Osteoblast (primary cell): ENCODE measurements at regions not wholly inside any gene's neighbourhood (a gene's known extent, or its start where the extent isn't known, plus 50 kb on each side); places are given as distances from the start of the nearest gene placed in this dataset.
A peak's percentile ranks its signal among the peaks of the same experiment; 100 is the strongest.

Experiments
- DNase-seq: peaks from one replicate; pipeline ENCODE4 v3.0.0; 2011; ENCODE audit warnings: low spot score, mixed read lengths; ENCODE audit not compliant: insufficient read length; ENCODE audit errors: missing footprints
- H2AFZ ChIP-seq: 2 replicates; pipeline ENCODE4 v1.6.0; 2011; ENCODE audit warnings: mild to moderate bottlenecking, low read length
- H3K27ac ChIP-seq: 2 replicates; pipeline ENCODE4 v1.5.1; 2011; ENCODE audit warnings: mild to moderate bottlenecking, low read depth, low read length, moderate library complexity
- H3K27me3 ChIP-seq: 2 replicates; pipeline ENCODE4 v1.6.0; 2012; ENCODE audit warnings: mild to moderate bottlenecking, control low read depth, inconsistent platforms, low read length, moderate library complexity; ENCODE audit not compliant: insufficient read depth
- H3K36me3 ChIP-seq: 2 replicates; pipeline ENCODE4 v1.5.1; 2011; ENCODE audit warnings: mild to moderate bottlenecking, low read length, control low read depth, moderate library complexity; ENCODE audit not compliant: insufficient read depth
- H3K4me1 ChIP-seq: 2 replicates; pipeline ENCODE4 v1.5.1; 2011; ENCODE audit warnings: mild to moderate bottlenecking, low read length, control low read depth, moderate library complexity; ENCODE audit not compliant: insufficient read depth
- H3K4me2 ChIP-seq: 2 replicates; pipeline ENCODE4 v1.6.0; 2011; ENCODE audit warnings: mild to moderate bottlenecking, low read length; ENCODE audit not compliant: insufficient read depth
- H3K4me3 ChIP-seq: fragments of 200-600 bp; sonication (generic); 3 replicates; pipeline ENCODE4 v1.5.1; 2012; ENCODE audit warnings: mild to moderate bottlenecking, low read length, inconsistent platforms; ENCODE audit not compliant: insufficient read depth
- H3K79me2 ChIP-seq: 2 replicates; pipeline ENCODE4 v1.6.0; 2012; ENCODE audit warnings: mild to moderate bottlenecking, low read length, control low read depth, inconsistent platforms; ENCODE audit not compliant: insufficient read depth
- H3K9me3 ChIP-seq: 2 replicates; pipeline ENCODE4 v1.5.1; 2011; ENCODE audit warnings: low read depth, low read length, control low read depth
- H4K20me1 ChIP-seq: 2 replicates; pipeline ENCODE4 v1.6.0; 2012; ENCODE audit warnings: mild to moderate bottlenecking, low read length, control low read depth; ENCODE audit not compliant: insufficient read depth
- TF ChIP-seq, protein P1 (sequence below): IDR thresholded peaks from 2 replicates; pipeline ENCODE4 v1.5.1; 2011; ENCODE audit warnings: mild to moderate bottlenecking, low read depth, low read length, moderate library complexity; ENCODE audit errors: extremely low read depth

DNA sequence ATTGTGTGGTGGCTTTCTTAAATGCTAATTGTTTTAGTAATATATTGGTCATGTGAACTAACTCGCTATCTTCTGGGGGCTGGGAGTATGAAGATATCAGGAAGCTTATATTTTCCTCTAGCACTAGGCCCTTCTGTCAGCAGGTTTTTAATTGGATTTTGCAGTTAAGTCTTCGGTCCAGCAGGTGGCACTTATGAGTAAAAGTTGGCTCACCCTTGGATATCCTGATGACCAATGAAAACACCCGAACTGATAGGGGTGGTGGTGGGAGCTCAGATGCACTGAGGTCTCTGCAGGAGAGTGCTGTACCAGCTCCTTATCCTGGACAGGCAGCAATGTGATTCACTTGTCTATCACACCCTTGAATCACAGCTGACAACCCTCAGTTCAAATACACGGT is 1365.8 kb upstream of the DIAPH2 start:
- Histone ChIP-seq H3K4me3 (no peak overlapping the region), H3K27ac (no peak overlapping the region), H3K36me3 (no peaks in the 10 kb centered on the region), H3K4me1 (no peaks in the 10 kb centered on the region), H3K4me2 (no peak overlapping the region), H3K79me2 (no peaks in the 10 kb centered on the region), H4K20me1 (no peaks in the 10 kb centered on the region), H2AFZ (no peak overlapping the region), H3K9me3 (no peaks in the 10 kb centered on the region), H3K27me3 (no peaks in the 10 kb centered on the region)
- TF ChIP-seq, protein P1, sequence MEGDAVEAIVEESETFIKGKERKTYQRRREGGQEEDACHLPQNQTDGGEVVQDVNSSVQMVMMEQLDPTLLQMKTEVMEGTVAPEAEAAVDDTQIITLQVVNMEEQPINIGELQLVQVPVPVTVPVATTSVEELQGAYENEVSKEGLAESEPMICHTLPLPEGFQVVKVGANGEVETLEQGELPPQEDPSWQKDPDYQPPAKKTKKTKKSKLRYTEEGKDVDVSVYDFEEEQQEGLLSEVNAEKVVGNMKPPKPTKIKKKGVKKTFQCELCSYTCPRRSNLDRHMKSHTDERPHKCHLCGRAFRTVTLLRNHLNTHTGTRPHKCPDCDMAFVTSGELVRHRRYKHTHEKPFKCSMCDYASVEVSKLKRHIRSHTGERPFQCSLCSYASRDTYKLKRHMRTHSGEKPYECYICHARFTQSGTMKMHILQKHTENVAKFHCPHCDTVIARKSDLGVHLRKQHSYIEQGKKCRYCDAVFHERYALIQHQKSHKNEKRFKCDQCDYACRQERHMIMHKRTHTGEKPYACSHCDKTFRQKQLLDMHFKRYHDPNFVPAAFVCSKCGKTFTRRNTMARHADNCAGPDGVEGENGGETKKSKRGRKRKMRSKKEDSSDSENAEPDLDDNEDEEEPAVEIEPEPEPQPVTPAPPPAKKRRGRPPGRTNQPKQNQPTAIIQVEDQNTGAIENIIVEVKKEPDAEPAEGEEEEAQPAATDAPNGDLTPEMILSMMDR: peak; percentile 39
- peak; percentile 50 for DNase-seq

DNA sequence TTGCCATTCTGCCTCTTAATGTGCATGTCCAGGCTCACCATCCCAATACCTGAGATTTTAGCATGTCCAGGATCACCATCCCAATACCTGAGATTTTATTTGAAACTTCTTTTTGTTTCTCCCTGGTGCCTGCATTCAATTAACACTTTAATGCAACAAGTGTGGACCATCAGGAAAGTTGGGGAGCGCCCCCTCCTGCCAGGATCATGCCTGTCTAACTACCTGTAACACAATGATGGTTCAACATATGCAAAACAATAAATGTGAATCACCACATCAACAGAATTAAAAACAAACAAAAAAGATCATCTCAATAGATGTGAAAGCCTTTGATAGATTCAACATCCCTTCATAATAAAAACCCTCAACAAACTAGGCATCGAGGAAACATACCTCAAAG is 1359.5 kb upstream of the DIAPH2 start:
- H3K4me1 ChIP-seq: no peaks in the 10 kb centered on the region
- H3K79me2 ChIP-seq: no peaks in the 10 kb centered on the region
- H3K36me3 ChIP-seq: no peaks in the 10 kb centered on the region
- H3K27me3 ChIP-seq: no peaks in the 10 kb centered on the region
- H3K27ac ChIP-seq: no peak overlapping the region
- no peaks in the 10 kb centered on the region for H4K20me1 ChIP-seq
- no peaks in the 10 kb centered on the region for H3K9me3 ChIP-seq
- no peak for DNase-seq
- H3K4me3 ChIP-seq: no peak overlapping the region
- TF ChIP-seq, protein P1: no peak
- H2AFZ ChIP-seq: no peak overlapping the region
- no peak overlapping the region for H3K4me2 ChIP-seq

DNA sequence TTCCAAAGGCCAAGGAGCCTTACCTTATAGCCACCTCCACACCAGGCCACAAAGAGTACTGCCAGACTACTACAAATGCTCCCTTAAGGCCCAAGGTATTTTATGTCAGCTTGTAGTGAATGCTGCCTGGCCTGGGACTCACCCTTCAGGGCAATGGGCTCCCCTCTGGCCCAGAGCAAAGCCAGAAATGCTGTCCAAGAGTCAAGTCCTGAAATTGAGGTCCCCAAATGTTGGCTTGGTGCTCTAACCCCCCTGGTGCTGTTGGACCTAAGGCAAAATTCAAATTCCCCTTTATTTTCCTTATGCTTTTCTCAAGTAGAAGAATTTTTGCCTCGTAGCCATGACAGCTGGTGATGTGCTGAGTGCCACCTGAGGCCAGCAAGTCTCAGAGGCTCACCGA is 1354.3 kb upstream of the DIAPH2 start:
- Histone ChIP-seq H4K20me1 (no peaks in the 10 kb centered on the region), H3K4me3 (no peak overlapping the region), H2AFZ (no peak overlapping the region), H3K4me1 (no peaks in the 10 kb centered on the region), H3K79me2 (no peaks in the 10 kb centered on the region), H3K36me3 (no peaks in the 10 kb centered on the region), H3K27me3 (no peaks in the 10 kb centered on the region), H3K9me3 (peaks cover 3% of the 10 kb centered on the region), H3K27ac (no peak overlapping the region), H3K4me2 (no peak overlapping the region)
- DNase-seq: no peak
- TF ChIP-seq, protein P1: no peak

DNA sequence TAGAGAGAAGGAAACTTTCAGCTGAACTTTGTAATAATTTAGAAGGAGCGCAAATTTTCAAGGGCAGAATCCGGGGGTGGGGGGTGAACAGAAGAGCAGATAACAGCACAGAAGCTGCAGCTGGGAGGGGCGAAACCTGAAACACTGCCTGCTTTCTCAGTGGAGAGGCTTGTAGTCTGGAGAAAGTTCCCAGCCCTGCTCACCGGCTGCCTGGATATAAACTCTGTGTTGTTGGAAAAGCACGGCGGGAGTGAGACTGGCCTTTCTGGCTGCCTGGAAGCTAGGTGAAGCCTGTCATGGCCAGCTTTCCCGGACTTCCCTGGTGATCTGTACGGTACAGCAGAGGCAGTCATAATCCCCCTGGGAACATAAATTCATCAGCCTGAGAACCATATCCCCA is 1352.1 kb upstream of the DIAPH2 start:
- no peaks in the 10 kb centered on the region for H3K79me2 ChIP-seq
- no peak overlapping the region for H2AFZ ChIP-seq
- no peak for DNase-seq

More for the DNA sequence above, 1352.1 kb upstream of the DIAPH2 start:
- no peak overlapping the region for H3K4me2 ChIP-seq
- TF ChIP-seq, protein P1: no peak
- H3K36me3 ChIP-seq: no peaks in the 10 kb centered on the region
- H3K4me3 ChIP-seq: no peak overlapping the region
- peaks cover 3% of the 10 kb centered on the region for H3K9me3 ChIP-seq
- no peaks in the 10 kb centered on the region for H4K20me1 ChIP-seq
- no peaks in the 10 kb centered on the region for H3K4me1 ChIP-seq
- H3K27ac ChIP-seq: no peak overlapping the region
- H3K27me3 ChIP-seq: no peaks in the 10 kb centered on the region
